Neural crest cell (in vitro differentiated cells): ENCODE measurements at regions not wholly inside any gene's neighbourhood (a gene's known extent, or its start where the extent isn't known, plus 50 kb on each side); places are given as distances from the start of the nearest gene placed in this dataset.
"Not testable (repeated sequence)": the region's sequence is repeated elsewhere in the genome, so short reads cannot be mapped to it uniquely, and the experiment has no call there.

Experiments
- DNase-seq: peaks from one replicate; pipeline ENCODE4 v3.0.0; 2021; ENCODE audit warnings: low read depth, mixed read lengths, low spot score
- H3K27ac Mint-ChIP-seq: one replicate; pipeline ENCODE4 v1.8.0; 2021; ENCODE audit warnings: mild to moderate bottlenecking, mixed read lengths; ENCODE audit not compliant: unreplicated experiment
- H3K27me3 Mint-ChIP-seq: 2 replicates; pipeline ENCODE4 v1.8.0; 2021; ENCODE audit warnings: low read depth, mild to moderate bottlenecking, mixed read lengths
- H3K36me3 Mint-ChIP-seq: 2 replicates; pipeline ENCODE4 v1.8.0; 2021; ENCODE audit warnings: low read depth, mild to moderate bottlenecking, mixed read lengths
- H3K4me1 Mint-ChIP-seq: 2 replicates; pipeline ENCODE4 v1.8.0; 2021; ENCODE audit warnings: mixed read lengths
- H3K4me3 Mint-ChIP-seq: one replicate; pipeline ENCODE4 v1.8.0; 2021; ENCODE audit warnings: mild to moderate bottlenecking, mixed read lengths
- H3K9me3 Mint-ChIP-seq: 2 replicates; pipeline ENCODE4 v1.8.0; 2021; ENCODE audit warnings: mixed read lengths
- TF ChIP-seq, protein P1 (sequence below): fragments of 200-600 bp; sonication (generic); conservative IDR thresholded peaks from 2 replicates; pipeline ENCODE4 v1.5.0; 2021; ENCODE audit warnings: antibody characterized with exemption, mild to moderate bottlenecking

GRCh38 chr10:59037018-59037389, 139.4 kb upstream of the PHYHIPL start:
- Mint-ChIP-seq H3K36me3 (peaks cover 7% of the 10 kb centered on the region), H3K4me1 (peaks cover 6% of the 10 kb centered on the region), H3K27ac (no peak overlapping the region), H3K4me3 (no peak overlapping the region), H3K27me3 (no peaks in the 10 kb centered on the region), H3K9me3 (peaks cover 6% of the 10 kb centered on the region)
- TF ChIP-seq, protein P1, sequence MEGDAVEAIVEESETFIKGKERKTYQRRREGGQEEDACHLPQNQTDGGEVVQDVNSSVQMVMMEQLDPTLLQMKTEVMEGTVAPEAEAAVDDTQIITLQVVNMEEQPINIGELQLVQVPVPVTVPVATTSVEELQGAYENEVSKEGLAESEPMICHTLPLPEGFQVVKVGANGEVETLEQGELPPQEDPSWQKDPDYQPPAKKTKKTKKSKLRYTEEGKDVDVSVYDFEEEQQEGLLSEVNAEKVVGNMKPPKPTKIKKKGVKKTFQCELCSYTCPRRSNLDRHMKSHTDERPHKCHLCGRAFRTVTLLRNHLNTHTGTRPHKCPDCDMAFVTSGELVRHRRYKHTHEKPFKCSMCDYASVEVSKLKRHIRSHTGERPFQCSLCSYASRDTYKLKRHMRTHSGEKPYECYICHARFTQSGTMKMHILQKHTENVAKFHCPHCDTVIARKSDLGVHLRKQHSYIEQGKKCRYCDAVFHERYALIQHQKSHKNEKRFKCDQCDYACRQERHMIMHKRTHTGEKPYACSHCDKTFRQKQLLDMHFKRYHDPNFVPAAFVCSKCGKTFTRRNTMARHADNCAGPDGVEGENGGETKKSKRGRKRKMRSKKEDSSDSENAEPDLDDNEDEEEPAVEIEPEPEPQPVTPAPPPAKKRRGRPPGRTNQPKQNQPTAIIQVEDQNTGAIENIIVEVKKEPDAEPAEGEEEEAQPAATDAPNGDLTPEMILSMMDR, result no peak
- no peak for DNase-seq

DNA sequence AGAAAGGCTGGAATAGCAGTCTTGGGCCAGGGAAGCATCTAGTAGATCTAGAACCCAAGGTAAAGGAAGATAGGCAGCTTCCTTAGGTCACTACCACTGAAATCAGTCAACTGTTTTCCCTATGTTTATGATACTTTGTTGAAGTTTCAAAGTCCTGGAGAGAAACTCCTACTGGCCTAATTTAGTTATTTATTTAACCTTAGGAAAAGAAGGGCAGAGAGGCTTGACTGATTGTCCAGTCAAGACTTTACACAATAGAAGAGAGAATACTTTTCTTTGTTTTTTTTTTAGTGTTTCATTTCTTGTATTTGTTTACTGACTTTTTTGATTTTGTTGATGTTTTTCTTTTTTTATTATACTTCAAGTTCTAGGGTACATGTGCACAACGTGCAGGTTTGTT, 138.9 kb upstream of the PHYHIPL start:
- TF ChIP-seq, protein P1, result no peak
- no peak for DNase-seq
- H3K27me3 Mint-ChIP-seq, result no peaks in the 10 kb centered on the region
- peaks cover 9% of the 10 kb centered on the region for H3K4me1 Mint-ChIP-seq
- H3K4me3 Mint-ChIP-seq, result no peak overlapping the region
- no peak overlapping the region for H3K27ac Mint-ChIP-seq
- peaks cover 9% of the 10 kb centered on the region for H3K36me3 Mint-ChIP-seq
- peaks cover 6% of the 10 kb centered on the region for H3K9me3 Mint-ChIP-seq

DNA sequence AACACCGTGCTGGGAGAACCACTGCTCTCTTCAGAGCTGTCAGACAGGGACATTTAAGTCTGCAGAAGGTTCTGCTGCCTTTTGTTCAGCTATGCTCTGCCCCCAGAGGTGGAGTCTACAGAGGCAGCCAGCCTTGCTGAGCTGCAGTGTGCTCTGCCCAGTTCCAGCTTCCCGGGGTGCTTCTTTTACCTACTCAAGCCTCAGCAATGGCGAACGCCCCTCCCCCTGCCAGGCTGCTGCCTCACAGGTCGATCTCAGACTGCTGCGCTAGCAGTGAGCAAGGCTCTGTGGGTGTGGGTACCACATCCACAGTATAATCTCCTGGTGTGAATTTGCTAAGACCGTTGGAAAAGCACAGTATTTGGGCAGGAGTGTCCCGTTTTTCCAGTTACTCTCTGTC, 133.1 kb upstream of the PHYHIPL start:
- Mint-ChIP-seq H3K27ac (peak overlapping the region; percentile 38), H3K4me1 (peaks cover 22% of the 10 kb centered on the region)
- DNase-seq, H3K27me3 Mint-ChIP-seq, H3K9me3 Mint-ChIP-seq, H3K36me3 Mint-ChIP-seq, H3K4me3 Mint-ChIP-seq: not testable (repeated sequence)

DNA sequence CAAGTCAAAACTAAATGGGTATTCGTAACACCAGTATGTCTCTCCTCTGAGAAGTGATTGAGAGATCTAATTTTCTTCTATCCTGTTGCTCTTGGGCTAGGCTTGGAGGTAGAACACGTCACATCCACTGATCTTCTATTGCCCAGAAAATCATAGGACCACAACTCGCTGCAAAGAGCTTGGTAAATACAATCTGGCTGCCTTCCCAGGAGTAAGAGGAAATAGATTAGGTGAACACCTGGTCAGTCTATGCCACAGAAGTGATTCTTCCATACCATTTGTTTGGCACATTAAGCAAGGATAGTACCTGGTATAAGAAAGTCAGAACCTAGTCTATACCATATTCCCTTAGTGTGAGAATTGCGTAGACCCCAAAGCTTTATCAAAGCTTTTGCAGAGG, 129.3 kb upstream of the PHYHIPL start:
- Mint-ChIP-seq H3K4me3 (no peak overlapping the region), H3K4me1 (peaks cover 22% of the 10 kb centered on the region), H3K9me3 (peaks cover 13% of the 10 kb centered on the region), H3K36me3 (peaks cover 13% of the 10 kb centered on the region), H3K27me3 (no peaks in the 10 kb centered on the region), H3K27ac (no peak overlapping the region)
- TF ChIP-seq, protein P1, result no peak
- DNase-seq, result no peak

GRCh38 chr10:59047957-59048618, 128.4 kb upstream of the PHYHIPL start:
- peaks cover 14% of the 10 kb centered on the region for H3K36me3 Mint-ChIP-seq
- no peak for DNase-seq
- no peak overlapping the region for H3K4me3 Mint-ChIP-seq
- TF ChIP-seq, protein P1, result no peak
- H3K9me3 Mint-ChIP-seq, result peaks cover 20% of the 10 kb centered on the region
- H3K4me1 Mint-ChIP-seq, result peaks cover 15% of the 10 kb centered on the region
- no peak overlapping the region for H3K27ac Mint-ChIP-seq
- no peaks in the 10 kb centered on the region for H3K27me3 Mint-ChIP-seq

- not testable (repeated sequence) for H3K27me3 Mint-ChIP-seq, H3K4me3 Mint-ChIP-seq, H3K4me1 Mint-ChIP-seq, H3K27ac Mint-ChIP-seq, DNase-seq
- peaks cover 30% of the 10 kb centered on the region for H3K9me3 Mint-ChIP-seq
- H3K36me3 Mint-ChIP-seq, result peaks cover 17% of the 10 kb centered on the region
These were observed 122.9 kb upstream of the PHYHIPL start for GRCh38 chr10:59053502-59053901.
